HG03439 (cell line): ENCODE measurements at regions not wholly inside any gene's neighbourhood (a gene's known extent, or its start where the extent isn't known, plus 50 kb on each side); places are given as distances from the start of the nearest gene placed in this dataset.
"Not testable (repeated sequence)": the region's sequence is repeated elsewhere in the genome, so short reads cannot be mapped to it uniquely, and the experiment has no call there.

Experiments used
- ATAC-seq: cut with Tn5 transposase; IDR thresholded peaks from one replicate; pipeline ENCODE4 v1.9.1; 2021; ENCODE audit warnings: mild to moderate bottlenecking, moderate library complexity; ENCODE audit not compliant: unreplicated experiment

DNA sequence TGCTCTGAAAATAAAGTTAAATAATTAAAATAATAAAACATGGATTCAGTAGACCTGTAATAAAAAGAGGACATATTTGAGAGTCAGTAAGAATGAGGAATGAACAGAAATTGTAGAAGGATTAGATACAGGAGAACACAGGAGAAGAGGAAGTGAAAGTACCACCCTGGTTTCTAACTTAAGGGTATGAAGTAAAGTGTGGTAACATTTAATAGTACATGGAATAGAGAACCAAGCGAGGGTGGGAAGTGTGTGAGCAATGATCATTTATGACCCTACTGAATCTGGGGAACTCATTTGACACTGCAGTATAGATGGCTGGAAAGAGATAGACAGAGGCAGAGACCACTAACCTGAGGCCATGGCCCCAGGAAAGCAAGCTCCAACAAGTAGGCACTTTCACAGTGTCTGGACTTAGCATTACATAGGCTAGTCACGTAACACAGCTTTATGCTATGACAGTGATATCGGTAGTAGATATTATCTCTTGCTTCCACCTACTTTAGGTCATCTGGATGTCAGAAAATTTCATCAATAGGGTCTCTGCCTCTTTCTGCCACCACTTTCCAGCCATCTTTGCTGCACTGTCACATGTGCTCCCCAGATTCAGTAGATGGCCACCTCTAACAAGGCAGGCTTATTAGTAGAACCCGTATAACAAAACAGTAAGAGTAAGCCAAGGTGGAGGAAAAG, 633.9 kb upstream of the MIR17HG start:
- ATAC-seq, result no peak

DNA sequence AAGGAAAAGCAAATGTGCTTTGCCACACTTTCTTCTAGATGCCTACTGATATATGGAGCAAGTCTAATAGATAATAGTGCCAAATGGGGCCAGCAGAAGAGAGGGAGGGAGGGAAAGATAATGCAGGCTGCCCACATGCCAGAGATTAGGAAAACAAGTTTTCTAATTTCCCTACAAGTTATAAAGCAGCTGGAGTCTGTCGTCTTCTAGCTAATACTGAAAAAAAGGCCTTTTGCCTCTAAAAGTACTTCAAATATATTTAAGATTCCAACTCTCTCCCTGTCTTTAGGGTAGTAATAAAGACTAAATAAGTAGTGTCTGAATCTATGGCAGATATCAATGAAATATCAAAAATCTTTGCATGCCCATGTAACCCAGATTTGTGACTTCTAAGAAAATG, 632.0 kb upstream of the MIR17HG start:
- ATAC-seq, result no peak

DNA sequence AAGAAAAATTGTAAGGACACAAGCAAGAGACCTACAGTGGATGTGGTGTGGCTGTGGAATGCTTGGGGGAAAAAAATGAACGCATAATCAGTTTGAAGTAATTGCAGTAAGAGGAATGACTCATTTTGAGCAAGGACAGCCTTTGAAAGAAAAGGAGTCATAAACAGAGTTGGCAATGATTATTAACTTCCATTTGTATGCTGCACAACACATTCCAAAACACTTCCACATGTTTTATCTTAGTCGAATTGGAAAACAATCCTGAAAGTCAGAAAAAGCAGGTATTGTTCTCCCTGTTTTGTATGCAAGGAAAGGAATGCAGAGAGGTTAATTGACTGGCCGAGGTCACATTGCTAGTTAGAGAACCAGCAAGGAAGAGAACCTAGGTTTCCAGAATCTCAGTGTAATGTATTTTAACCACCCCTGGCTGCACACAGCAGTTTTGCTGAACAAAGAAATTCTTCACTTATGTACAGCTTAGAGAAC, 630.0 kb upstream of the MIR17HG start:
- no peak for ATAC-seq

DNA sequence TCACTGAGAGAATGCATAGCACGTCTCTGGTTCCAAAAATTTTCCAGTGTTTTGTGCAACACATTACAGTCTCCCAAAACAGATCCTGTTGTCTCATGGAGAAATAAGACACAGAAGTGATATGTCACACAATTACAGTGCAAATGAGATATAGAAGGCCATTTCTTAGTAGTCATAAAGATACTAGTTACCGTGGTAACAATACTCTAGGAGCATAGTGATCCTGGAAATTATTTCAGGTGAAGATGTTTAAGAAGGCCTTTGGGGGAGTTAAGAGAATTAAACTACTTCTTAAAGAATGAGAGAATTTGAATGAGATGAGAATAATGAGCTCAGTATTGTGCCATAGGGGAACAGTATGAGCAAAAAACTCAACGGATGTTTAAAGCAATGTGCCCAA, 628.0 kb upstream of the MIR17HG start:
- ATAC-seq, result no peak

DNA sequence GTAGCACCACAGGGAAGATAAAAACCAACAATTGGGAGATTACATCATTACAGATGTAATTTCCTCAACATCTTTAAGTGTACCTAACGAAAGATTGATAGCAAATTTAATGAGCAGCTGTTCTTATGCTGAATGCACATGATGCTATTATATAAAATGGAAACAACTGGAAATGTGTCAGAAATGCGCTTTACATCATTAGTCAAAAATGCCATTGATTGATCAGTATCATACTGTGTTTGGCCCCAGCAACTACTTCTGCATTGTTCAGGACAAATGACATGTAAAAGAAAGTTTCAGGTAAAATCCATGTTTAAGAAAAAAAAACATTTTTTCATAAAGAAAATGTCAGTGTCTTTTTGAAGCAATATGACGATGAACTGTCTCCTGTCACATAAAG, 625.5 kb upstream of the MIR17HG start:
- ATAC-seq, result no peak

DNA sequence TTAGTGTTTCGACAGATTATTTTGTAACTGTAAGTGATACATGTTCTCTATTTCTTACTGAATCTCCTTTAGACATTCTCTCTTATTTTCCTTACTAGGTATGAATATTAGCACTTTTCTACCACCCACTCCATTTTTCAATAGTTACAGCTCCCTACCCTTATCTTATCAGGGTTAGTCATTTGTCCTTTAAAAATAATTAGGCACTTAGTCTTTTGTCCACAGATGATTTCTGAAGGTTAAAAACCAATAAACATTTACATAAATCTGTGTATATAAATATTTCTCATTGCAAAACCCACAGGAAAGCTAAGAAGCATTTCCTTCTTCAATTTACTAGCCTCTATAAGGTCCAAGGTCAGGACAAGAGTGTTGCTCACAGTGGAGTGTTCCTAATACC, 624.1 kb upstream of the MIR17HG start:
- ATAC-seq, result no peak

DNA sequence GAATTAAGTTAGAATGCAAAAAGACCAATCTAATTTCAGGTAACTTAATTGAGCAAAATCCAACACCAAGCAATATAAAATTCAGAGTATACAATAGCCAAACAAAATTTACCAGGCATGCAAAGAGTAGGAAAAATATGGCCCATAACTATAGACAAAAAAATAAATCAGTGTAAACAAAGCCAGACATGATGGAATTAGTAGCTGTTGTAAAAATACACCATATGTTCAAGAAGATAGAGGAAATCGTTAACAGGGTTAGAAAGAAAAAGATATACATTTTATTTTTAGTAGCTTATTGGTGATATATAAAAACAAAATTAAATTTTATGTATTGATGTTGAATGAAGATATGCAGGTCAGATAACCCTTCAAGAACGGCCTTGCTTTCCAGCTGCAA, 621.1 kb upstream of the MIR17HG start:
- ATAC-seq, result no peak

DNA sequence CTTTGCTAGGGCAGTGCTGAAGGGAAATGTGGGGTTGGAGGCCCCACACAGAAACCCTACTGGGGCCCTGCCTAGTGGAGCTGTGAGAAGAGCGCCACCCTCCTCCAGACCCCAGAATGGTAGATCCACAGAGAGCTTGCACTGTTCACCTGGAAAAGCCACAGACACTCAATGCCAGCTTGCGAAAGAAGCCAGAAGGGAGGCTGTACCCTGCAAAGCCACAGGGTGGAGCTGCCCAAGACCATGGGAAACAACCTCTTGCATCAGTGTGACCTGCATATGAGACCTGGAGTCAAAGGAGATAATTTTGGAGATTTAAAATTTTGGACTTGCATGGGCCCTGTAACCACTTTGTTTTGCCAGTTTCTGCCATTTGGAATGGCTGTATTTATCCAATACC, 615.4 kb upstream of the MIR17HG start:
- no peak for ATAC-seq

DNA sequence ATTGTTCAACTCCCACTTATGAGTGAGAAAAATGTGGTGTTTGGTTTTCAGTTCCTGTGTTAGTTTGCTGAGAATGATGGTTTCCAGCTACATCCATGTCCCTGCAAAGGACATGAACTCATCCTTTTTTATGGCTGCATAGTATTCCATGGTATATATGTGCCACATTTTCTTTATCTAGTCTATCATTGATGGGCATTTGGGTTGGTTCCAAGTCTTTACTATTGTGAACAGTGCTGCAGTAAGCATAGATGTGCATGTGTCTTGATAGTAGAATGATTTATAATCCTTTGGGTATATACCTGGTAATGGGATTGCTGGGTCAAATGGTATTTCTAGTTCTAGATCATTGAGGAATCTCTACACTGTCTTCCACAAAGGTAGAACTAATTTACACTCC, 613.0 kb upstream of the MIR17HG start:
- ATAC-seq, result not testable (repeated sequence)

DNA sequence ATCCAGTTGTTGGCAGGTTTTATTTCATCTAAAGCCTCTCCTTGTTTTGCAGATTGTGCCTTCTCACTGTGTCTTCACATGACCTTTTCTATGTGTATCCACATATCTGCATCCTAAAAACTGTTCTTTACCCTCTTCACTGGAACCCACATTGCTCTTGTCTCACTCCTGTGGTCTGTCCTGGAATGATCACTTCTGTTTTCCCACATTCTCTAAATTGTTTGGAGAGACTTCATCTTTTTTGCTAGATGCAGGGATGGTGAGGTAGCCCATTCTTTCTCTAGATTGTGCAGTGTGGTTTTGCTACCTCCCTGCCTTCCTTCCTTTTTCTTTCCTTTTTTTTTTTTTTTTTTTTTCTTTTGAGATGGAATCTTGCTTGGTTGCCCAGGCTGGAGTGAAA, 608.6 kb upstream of the MIR17HG start:
- no peak for ATAC-seq

DNA sequence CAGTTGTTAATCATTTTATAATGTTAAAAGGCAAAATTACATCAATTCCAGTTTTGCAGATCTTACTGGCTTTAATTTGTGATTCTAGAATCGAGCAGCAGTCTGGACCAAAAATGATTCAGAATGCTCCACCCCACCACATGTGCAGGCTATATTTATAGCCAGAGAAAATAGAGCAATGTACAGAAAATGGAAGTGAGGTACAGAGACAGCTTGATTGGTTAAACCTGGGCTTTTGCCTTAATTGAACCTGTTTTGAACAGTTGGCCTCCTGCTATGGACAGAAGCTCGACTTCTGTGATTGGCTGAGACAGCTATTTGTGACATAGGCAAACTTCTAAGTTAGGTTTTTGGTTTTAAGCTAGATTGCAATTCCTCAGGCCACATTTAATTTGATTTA, 607.4 kb upstream of the MIR17HG start:
- no peak for ATAC-seq

DNA sequence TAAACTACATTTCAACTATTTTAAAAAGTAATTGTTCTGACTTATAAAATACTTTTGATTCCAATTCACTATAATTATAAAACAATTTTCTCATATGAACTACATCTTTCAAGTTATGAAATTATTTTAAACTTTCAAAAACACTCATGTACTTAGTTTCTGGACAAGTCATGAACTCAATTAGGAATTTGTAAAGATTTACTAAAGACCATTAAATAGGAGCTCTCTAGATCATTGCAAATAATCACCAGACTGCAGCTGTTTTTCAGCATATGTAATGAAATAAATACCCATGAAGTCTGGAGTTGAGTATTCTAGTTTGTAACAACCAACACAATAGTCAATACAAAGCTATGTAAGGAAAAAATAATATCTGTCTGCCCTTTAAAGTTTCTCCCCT, 605.1 kb upstream of the MIR17HG start:
- ATAC-seq, result no peak

DNA sequence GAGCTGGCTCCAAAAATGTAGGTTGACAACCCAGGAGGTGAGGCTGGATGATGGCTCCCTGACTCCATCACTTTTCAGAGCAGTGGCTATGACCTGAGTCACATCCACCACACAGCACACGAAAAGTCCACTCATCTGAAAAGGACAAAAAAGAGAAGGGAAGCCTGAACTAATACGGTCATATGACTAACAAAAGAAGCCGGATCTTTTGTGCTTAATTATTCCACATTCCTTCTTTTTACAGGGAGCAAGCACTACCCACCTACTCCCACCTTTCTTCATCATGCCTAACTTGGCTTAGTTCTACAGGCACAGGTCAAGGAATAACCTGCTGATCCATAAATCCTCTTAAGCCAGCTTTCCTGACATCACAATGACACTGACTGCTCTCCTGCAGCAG, 601.3 kb upstream of the MIR17HG start:
- ATAC-seq, result no peak

DNA sequence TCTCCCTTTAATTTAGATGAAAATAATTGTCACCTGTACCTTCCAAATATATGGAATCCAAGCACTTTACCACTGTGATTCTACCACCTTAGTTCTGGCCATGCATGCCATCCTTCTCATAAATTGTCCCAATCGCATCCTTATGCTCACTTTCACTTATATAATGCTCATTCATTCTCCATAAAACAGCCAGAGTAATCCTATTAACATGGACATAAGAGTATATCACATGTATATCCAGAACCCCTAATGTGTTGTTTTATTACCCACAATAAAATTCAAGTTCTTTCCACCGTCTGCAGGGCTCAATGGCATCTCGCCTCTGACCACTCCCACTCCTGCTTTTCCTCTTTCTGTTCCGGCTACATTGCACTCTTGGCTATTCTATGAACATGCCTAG, 597.5 kb upstream of the MIR17HG start:
- no peak for ATAC-seq

DNA sequence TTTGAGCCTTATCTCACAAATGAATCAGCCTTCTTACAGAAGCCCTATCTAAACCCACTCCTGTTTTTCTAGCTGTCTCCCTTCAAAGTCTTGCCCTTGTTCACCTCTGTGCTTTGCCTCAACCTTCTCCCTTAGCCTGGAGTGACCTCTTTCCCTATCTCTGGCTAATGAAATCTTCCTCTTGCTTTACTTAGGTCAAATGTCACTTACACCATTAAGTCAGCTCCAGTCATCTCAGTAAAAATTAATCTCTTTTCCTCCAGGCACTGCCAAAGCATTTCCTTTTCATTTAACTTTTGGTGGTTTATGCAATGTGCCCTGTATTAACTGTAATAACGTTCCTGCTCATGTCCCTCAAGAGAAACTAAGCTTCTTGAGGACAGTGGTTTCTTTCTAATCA, 596.5 kb upstream of the MIR17HG start:
- no peak for ATAC-seq

DNA sequence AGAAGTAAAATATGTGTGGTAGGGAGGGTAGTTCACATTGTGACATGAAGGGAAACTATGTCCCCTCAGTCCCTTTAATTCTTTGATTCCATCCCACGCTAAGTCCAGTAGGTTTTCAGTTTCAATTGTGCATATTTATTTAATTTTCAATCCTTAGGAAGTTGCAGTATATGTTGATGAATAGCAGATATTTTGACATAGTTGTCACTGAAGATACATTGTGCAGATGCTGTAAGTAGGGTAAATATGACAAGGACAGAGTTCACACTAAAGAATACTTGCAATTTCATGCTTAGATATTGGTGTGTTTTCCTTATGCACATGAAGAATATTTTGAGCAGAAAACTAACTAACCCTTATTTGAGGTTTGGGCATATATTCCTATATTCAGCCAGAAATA, 595.4 kb upstream of the MIR17HG start:
- no peak for ATAC-seq

DNA sequence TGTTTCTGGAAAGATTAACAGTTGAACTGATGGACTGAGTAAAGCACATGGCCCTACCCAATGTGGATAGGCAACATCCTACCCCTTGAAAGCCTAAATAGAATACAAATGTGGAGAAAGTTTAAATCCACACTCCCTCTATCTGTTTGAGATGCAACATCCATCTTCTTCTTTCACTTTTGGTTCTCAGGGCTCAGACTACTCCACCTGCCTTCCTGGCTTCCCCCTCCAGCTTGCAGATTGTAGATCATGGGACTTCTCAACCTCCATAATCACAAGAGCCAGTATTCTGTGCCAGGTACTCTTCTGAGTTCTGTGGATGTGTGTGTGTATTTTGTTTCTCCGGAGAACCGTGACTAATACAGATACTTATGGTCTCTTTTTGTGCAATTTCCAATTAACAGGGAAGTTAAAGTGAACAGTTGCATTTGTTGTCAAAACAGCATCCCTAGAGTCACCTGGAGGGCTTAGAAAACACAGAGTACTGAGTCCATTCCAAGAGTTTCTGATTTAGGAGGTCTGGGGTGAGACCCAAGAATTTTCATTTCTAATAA, 590.3 kb upstream of the MIR17HG start:
- ATAC-seq, result no peak

DNA sequence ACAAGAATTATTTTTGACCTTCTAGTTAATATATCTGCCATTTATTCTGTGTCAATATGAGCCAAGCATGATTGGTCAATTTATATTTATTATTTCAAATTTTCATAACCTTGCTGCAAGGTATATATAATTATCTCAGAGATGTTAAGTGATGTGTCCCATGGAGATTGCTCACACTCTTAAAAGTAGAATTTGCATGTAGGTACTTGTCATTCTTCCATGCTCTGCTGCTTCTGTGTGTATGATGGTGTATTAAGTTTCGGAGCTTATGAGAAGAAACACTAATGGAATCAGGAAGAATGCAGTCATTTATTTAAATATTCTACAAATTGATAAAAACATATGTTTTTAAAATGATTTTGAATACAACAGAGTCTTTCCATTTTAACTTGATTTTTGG, 586.8 kb upstream of the MIR17HG start:
- no peak for ATAC-seq

DNA sequence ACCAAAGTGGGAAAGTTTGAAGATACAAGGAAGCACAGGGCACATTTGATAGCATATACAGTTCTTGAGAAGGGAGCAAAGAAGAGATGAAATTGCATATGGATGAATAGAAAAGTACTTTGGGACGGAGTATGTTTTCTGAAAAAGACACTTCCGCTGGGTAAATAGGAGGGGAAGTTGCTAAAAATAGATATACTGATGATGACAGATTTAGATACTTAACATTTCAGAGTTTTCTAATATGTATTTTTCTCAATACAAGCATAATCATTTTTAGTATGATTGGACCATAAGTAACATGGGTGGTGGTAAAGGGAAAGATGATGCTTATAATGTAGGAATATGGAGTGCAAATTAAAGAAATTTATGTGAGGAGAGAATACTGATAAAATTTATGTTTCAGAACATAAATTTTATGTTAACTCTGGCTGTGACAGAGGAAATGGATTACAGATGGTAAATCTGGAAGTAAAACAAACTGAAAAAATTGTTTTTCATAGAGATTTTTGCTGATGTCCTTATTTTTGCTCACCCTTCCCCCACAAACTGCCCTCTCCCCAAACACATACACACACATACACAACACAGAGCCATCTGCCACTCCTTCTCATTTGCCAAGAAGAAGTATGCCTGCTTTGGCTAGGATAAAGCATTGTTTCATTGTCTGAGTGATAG, 583.9 kb upstream of the MIR17HG start:
- ATAC-seq, result no peak

DNA sequence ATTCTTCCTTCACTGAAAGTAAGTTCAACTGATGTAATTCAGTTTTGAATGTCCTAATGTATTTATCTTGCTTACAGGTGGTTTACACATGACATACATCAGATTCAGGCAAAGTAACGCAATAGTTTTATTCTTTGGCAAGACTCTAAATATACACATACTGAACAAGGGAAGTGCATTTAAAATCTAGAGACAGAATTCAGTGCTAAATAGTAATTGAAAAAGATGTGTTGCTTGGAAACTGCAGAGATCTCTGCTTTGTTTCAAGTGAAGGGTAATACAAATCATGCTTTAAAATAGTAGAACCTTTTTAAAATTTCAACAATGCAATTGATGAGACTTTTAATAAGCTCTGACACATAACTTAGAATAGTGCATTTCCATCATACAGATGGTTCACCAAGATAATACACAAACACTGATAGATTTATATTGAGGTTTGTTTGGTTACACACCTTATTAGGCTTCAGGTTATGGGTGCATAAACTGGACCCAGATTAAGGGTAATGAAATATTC, 581.0 kb upstream of the MIR17HG start:
- ATAC-seq, result no peak

DNA sequence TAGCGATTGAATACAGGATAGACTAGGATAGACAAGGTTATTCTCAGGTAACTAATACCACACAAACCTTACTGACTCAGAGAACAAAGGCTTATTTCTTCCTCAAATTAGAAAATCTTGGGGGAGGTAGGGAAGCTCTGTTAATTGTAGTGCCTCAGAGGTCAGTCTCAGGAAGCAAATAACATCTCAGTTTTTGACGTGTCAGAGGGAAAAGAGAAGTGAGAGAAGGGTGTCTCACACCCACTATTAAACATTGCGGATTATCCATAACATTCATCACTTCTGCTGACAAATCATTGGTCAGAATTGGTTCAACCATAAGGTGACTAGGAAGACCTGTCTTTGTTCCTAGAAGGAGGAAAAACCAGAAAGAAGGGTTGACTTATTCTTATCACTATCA, 579.4 kb upstream of the MIR17HG start:
- no peak for ATAC-seq

DNA sequence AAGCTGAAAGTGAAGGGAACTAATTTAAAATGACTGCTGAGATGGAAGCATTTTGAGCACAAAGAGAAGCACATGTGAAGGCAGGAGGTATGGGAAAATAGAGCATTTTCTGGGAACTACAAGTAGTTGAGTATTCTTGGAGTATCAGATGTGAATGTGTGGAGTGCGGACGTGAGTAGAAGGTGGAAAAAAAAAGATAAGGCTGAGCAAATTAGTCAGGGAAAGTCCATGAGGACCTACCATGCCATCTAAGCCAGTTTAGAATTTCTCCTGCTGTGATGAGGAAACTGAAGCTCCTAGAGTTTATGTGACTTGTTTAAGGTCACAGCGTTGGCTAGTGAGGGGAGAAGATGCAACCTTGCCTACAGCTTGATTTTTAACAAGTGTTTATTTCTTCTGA, 578.1 kb upstream of the MIR17HG start:
- ATAC-seq, result no peak
